Keratinocyte (primary cell): ENCODE measurements at regions not wholly inside any gene's neighbourhood (a gene's known extent, or its start where the extent isn't known, plus 50 kb on each side); places are given as distances from the start of the nearest gene placed in this dataset.

ENCODE experiments used
- CTCF ChIP-seq, 3 experiments: IDR thresholded peaks in 1 of 3; conservative IDR thresholded peaks in 1 of 3; optimal IDR thresholded peaks in 1 of 3; 2 replicates in 2 of 3; 3 replicates in 1 of 3; pipeline versions ENCODE3 to v1.5.1; 2011; ENCODE audit warnings: low read length in 3 of 3, mild to moderate bottlenecking in 3 of 3, moderate library complexity in 2 of 3, control low read depth in 1 of 3, inconsistent platforms in 1 of 3; ENCODE audit not compliant: insufficient read depth in 2 of 3; ENCODE audit errors: extremely low read depth in 1 of 3
- EZH2 ChIP-seq: IDR thresholded peaks from one replicate; pipeline ENCODE4 v1.6.1; 2012; ENCODE audit warnings: inconsistent platforms, mild to moderate bottlenecking, low read length, moderate library complexity

GRCh38 chr7:98539865-98540264 lies 77.2 kb upstream of the NPTX2 start:
- no peak for TF ChIP-seq CTCF (optimal IDR thresholded peaks at IDR 0.05 in 1 of 3, IDR thresholded peaks at IDR 0.05 in 1 of 3, conservative IDR thresholded peaks at IDR 0.05 in 1 of 3; ENCODE audit: extremely low read depth in 1 of 3, insufficient read depth in 2 of 3, low read length in 3 of 3)
- no peak for TF ChIP-seq EZH2
